H9 (cell line): ENCODE measurements at regions not wholly inside any gene's neighbourhood (a gene's known extent, or its start where the extent isn't known, plus 50 kb on each side); places are given as distances from the start of the nearest gene placed in this dataset.

Experiments used
- DNase-seq: peaks from one replicate; pipeline ENCODE4 v3.0.0-alpha.2; 2017
- H2AFZ ChIP-seq: one replicate; pipeline ENCODE4 v1.6.1; 2013; ENCODE audit warnings: mild to moderate bottlenecking, low read length, control low read depth, moderate library complexity
- H2AK5ac ChIP-seq: 2 replicates; pipeline ENCODE4 v1.6.1; 2013; ENCODE audit warnings: low read length, control low read depth, mixed read lengths; ENCODE audit not compliant: insufficient read length
- H2BK120ac ChIP-seq: one replicate; pipeline ENCODE4 v1.6.1; 2013; ENCODE audit warnings: low read depth, mild to moderate bottlenecking, low read length, control low read depth, inconsistent platforms; ENCODE audit not compliant: poor library complexity, severe bottlenecking
- H2BK12ac ChIP-seq: 2 replicates; pipeline ENCODE4 v1.6.1; 2013; ENCODE audit warnings: low read length, control low read depth, mixed read lengths, low read depth; ENCODE audit not compliant: insufficient read length
- H2BK15ac ChIP-seq: 2 replicates; pipeline ENCODE4 v1.6.1; 2013; ENCODE audit warnings: low read depth, low read length, control low read depth
- H2BK20ac ChIP-seq: one replicate; pipeline ENCODE4 v1.6.1; 2013; ENCODE audit warnings: low read depth, mild to moderate bottlenecking, low read length, control low read depth, inconsistent platforms; ENCODE audit not compliant: poor library complexity, severe bottlenecking
- H2BK5ac ChIP-seq: 2 replicates; pipeline ENCODE4 v1.6.1; 2013; ENCODE audit warnings: low read length, control low read depth, mixed read lengths; ENCODE audit not compliant: insufficient read length
- H3K14ac ChIP-seq: 2 replicates; pipeline ENCODE4 v1.6.1; 2013; ENCODE audit warnings: low read length, control low read depth; ENCODE audit not compliant: insufficient read depth
- H3K18ac ChIP-seq: 2 replicates; pipeline ENCODE4 v1.6.1; 2013; ENCODE audit warnings: low read depth, mild to moderate bottlenecking, mixed read lengths, low read length, control low read depth; ENCODE audit not compliant: insufficient read length
- H3K23ac ChIP-seq: 2 replicates; pipeline ENCODE4 v1.6.1; 2013; ENCODE audit warnings: low read length, control low read depth, mixed read lengths, low read depth; ENCODE audit not compliant: insufficient read length
- H3K23me2 ChIP-seq: 2 replicates; pipeline ENCODE4 v1.6.1; 2013; ENCODE audit warnings: low read depth, mild to moderate bottlenecking, mixed read lengths, low read length, control low read depth; ENCODE audit not compliant: insufficient read length, poor library complexity, severe bottlenecking
- H3K27ac ChIP-seq: 2 replicates; pipeline ENCODE4 v1.5.1; 2013; ENCODE audit warnings: low read length, control low read depth, mixed read lengths, low read depth; ENCODE audit not compliant: insufficient read length
- H3K27me3 ChIP-seq: 2 replicates; pipeline ENCODE4 v1.6.1; 2013; ENCODE audit warnings: low read length, control low read depth, inconsistent platforms; ENCODE audit not compliant: insufficient read depth
- H3K4ac ChIP-seq: 2 replicates; pipeline ENCODE4 v1.6.1; 2013; ENCODE audit warnings: low read depth, mild to moderate bottlenecking, control low read depth, inconsistent platforms, low read length, moderate library complexity
- H3K4me1 ChIP-seq: 2 replicates; pipeline ENCODE4 v1.6.1; 2013; ENCODE audit warnings: low read length, control low read depth, inconsistent platforms; ENCODE audit not compliant: insufficient read depth
- H3K4me2 ChIP-seq: 2 replicates; pipeline ENCODE4 v1.6.1; 2013; ENCODE audit warnings: low read length, control low read depth, mixed read lengths; ENCODE audit not compliant: insufficient read length, insufficient read depth
- H3K56ac ChIP-seq: 2 replicates; pipeline ENCODE4 v1.6.1; 2013; ENCODE audit warnings: low read depth, mild to moderate bottlenecking, mixed read lengths, low read length, control low read depth; ENCODE audit not compliant: insufficient read length
- H3K79me1 ChIP-seq: 2 replicates; pipeline ENCODE4 v1.6.1; 2013; ENCODE audit warnings: low read depth, mild to moderate bottlenecking, moderate library complexity, low read length, control low read depth, inconsistent platforms; ENCODE audit not compliant: insufficient read depth, poor library complexity, severe bottlenecking
- H3K79me2 ChIP-seq: 2 replicates; pipeline ENCODE4 v1.6.1; 2013; ENCODE audit warnings: low read length, control low read depth, inconsistent platforms; ENCODE audit not compliant: insufficient read depth
- H3K9ac ChIP-seq: 2 replicates; pipeline ENCODE4 v1.6.1; 2013; ENCODE audit warnings: low read length, control low read depth, mixed read lengths; ENCODE audit not compliant: insufficient read length; ENCODE audit errors: extremely low read depth
- H3K9me3 ChIP-seq: one replicate; pipeline ENCODE4 v1.6.1; 2013; ENCODE audit warnings: low read depth, low read length, inconsistent platforms; ENCODE audit not compliant: control insufficient read depth
- H3T11ph ChIP-seq: one replicate; pipeline ENCODE4 v1.6.1; 2013; ENCODE audit warnings: mild to moderate bottlenecking, low read length, control low read depth, inconsistent platforms
- H4K20me1 ChIP-seq: one replicate; pipeline ENCODE4 v1.6.1; 2013; ENCODE audit not compliant: control insufficient read depth, insufficient read length, insufficient read depth
- H4K5ac ChIP-seq: 2 replicates; pipeline ENCODE4 v1.6.1; 2013; ENCODE audit warnings: low read depth, mild to moderate bottlenecking, mixed read lengths, low read length, control low read depth; ENCODE audit not compliant: insufficient read length
- H4K8ac ChIP-seq: replicated peaks from 2 replicates; pipeline ENCODE4 v1.6.1; 2013; ENCODE audit warnings: low read length, control low read depth, mixed read lengths, low read depth; ENCODE audit not compliant: insufficient read length
- H4K91ac ChIP-seq: 2 replicates; pipeline ENCODE4 v1.6.1; 2013; ENCODE audit warnings: low read depth, mild to moderate bottlenecking, moderate library complexity, mixed read lengths, low read length, control low read depth; ENCODE audit not compliant: insufficient read length
- H3K27ac Mint-ChIP-seq, 3 experiments: 2 replicates in 2 of 3; 3 replicates in 1 of 3; pipeline ENCODE4 v1.8.0; 2020 to 2021; ENCODE audit warnings: mixed read lengths in 3 of 3, mild to moderate bottlenecking in 1 of 3, moderate library complexity in 1 of 3
- H3K27me3 Mint-ChIP-seq: 2 replicates; pipeline ENCODE4 v1.8.0; 2021; ENCODE audit warnings: low read depth, mild to moderate bottlenecking, moderate library complexity, mixed read lengths
- H3K36me3 Mint-ChIP-seq, 3 experiments: 2 replicates in 2 of 3; 3 replicates in 1 of 3; pipeline ENCODE4 v1.8.0; 2020 to 2021; ENCODE audit warnings: low read depth in 3 of 3, mixed read lengths in 3 of 3; ENCODE audit not compliant: insufficient read depth in 1 of 3
- H3K4me1 Mint-ChIP-seq, 2 experiments: 2 replicates each; pipeline ENCODE4 v1.8.0; 2020; ENCODE audit warnings: mixed read lengths in 2 of 2
- H3K4me3 Mint-ChIP-seq, 2 experiments: 2 replicates in 1 of 2; 3 replicates in 1 of 2; pipeline ENCODE4 v1.8.0; 2020 to 2021; ENCODE audit warnings: mild to moderate bottlenecking in 2 of 2, mixed read lengths in 2 of 2, moderate library complexity in 1 of 2
- H3K9me3 Mint-ChIP-seq, 2 experiments: 2 replicates in 1 of 2; 3 replicates in 1 of 2; pipeline ENCODE4 v1.8.0; 2020; ENCODE audit warnings: mild to moderate bottlenecking in 2 of 2, mixed read lengths in 2 of 2, moderate library complexity in 1 of 2
- CTCF ChIP-seq: fragments of 200-600 bp; sonication (generic); conservative IDR thresholded peaks from 3 replicates; pipeline ENCODE4 v1.8.0; 2021; ENCODE audit warnings: antibody characterized with exemption, mild to moderate bottlenecking
- WGBS: extraction: QIAGEN DNeasy Blood & Tissue Kit; methylation state at CpG from one replicate; pipeline ENCODE4 v1.1.7; 2013; ENCODE audit warnings: missing lambda C conversion rate, low lambda C conversion rate, mixed read lengths; ENCODE audit not compliant: insufficient read length; ENCODE audit errors: extremely low coverage; 5-methylcytosine and 5-hydroxymethylcytosine counted together

- Histone ChIP-seq H3K27ac (no peak overlapping the region), H2BK15ac (no peak overlapping the region), H2BK20ac (no peak overlapping the region), H3K4ac (no peak overlapping the region), H3K18ac (no peak overlapping the region), H2BK120ac (no peak overlapping the region), H3K23ac (no peak overlapping the region), H4K8ac (no peak overlapping the region), H3K9me3 (no peaks in the 10 kb centered on the region), H2BK12ac (no peak overlapping the region), H4K20me1 (no peaks in the 10 kb centered on the region), H2BK5ac (no peak overlapping the region), H3K9ac (no peak overlapping the region), H3K4me2 (no peak overlapping the region), H4K91ac (no peak overlapping the region), H4K5ac (no peak overlapping the region), H3K56ac (no peak overlapping the region), H3K79me1 (no peaks in the 10 kb centered on the region), H3K27me3 (no peaks in the 10 kb centered on the region), H3T11ph (no peak overlapping the region), H2AFZ (no peak overlapping the region), H3K23me2 (no peaks in the 10 kb centered on the region), H3K4me1 (no peaks in the 10 kb centered on the region), H3K14ac (no peak overlapping the region), H2AK5ac (no peak overlapping the region), H3K79me2 (no peaks in the 10 kb centered on the region)
- no peak for TF ChIP-seq CTCF
- no peaks in the 10 kb centered on the region for H3K36me3 Mint-ChIP-seq
- no peaks in the 10 kb centered on the region for H3K9me3 Mint-ChIP-seq
- H3K27ac Mint-ChIP-seq = no peak overlapping the region; a peak in 1 of 7 replicates
- no peaks in the 10 kb centered on the region for H3K4me1 Mint-ChIP-seq
- no peaks in the 10 kb centered on the region for H3K27me3 Mint-ChIP-seq
- no peak for DNase-seq
- WGBS = no CpG with 5 or more reads among the region's 1 CpG
- no peak overlapping the region for H3K4me3 Mint-ChIP-seq
These were observed 58.5 kb upstream of the AP4E1 start for GRCh38 chr15:50850003-50850402.
